ENCODE measurements at regions not wholly inside any gene's neighbourhood (a gene's known extent, or its start where the extent isn't known, plus 50 kb on each side); places are given as distances from the start of the nearest gene placed in this dataset.

- DNase-seq, result no peak
- no peak for ATAC-seq (ENCODE audit: poor library complexity)
- Mint-ChIP-seq H3K36me3 (ENCODE audit: low read depth) (no peaks in the 10 kb centered on the region), H3K4me3 (no peak overlapping the region), H3K4me1 (ENCODE audit: low read depth) (peaks cover 4% of the 10 kb centered on the region), H3K27me3 (peaks cover 16% of the 10 kb centered on the region), H3K9me3 (no peaks in the 10 kb centered on the region), H3K27ac (no peak overlapping the region)
- intact Hi-C loops (cut with DNase I, micrococcal nuclease), result loop anchor here in 1 of 2 experiments (5.0 kb wide), 1 partner anchor 1270 kb away; no protein-coding TSS in a partner anchor
- Histone ChIP-seq H3K27ac (ENCODE audit: low read depth in 1 of 2, low read length in 2 of 2) (no peak overlapping the region), H3K27me3 (ENCODE audit: control insufficient read depth in 1 of 2, insufficient read depth in 2 of 2, low read length in 2 of 2) (no peaks in the 10 kb centered on the region), H3K4me1 (ENCODE audit: insufficient read depth, low read length) (no peaks in the 10 kb centered on the region), H3K36me3 (ENCODE audit: insufficient read depth, low read length) (no peaks in the 10 kb centered on the region), H3K4me3 (ENCODE audit: low read length) (no peak overlapping the region), H3K9me3 (ENCODE audit: control insufficient read depth in 1 of 2, insufficient read depth in 1 of 2, low read length in 2 of 2) (no peaks in the 10 kb centered on the region)
- ChIA-PET CTCF (no interaction called here), POLR2A (no interaction called here)
- no peak for TF ChIP-seq CTCF (IDR thresholded peaks at IDR 0.05)
Observed at GRCh38 chr17:73997059-73997458, 206.4 kb upstream of the RPL38 start.

- ChIA-PET POLR2A (interaction anchor here (0.8 kb wide), 1 partner anchor 13 kb away, joined by 3 read pairs; no protein-coding TSS in a partner anchor), CTCF (interaction anchor here (0.6 to 1.7 kb wide), 5 partner anchors 9 to 569 kb away, joined by 3 to 5 read pairs (median 5); no protein-coding TSS in a partner anchor)
- no peak for DNase-seq
- Mint-ChIP-seq H3K9me3 (no peaks in the 10 kb centered on the region), H3K4me1 (ENCODE audit: low read depth) (peaks cover 4% of the 10 kb centered on the region), H3K4me3 (no peak overlapping the region), H3K36me3 (ENCODE audit: low read depth) (no peaks in the 10 kb centered on the region), H3K27ac (no peak overlapping the region), H3K27me3 (peaks cover 10% of the 10 kb centered on the region)
- Histone ChIP-seq H3K9me3 (ENCODE audit: control insufficient read depth in 1 of 2, insufficient read depth in 1 of 2, low read length in 2 of 2) (no peaks in the 10 kb centered on the region), H3K4me3 (ENCODE audit: low read length) (no peak overlapping the region), H3K27me3 (ENCODE audit: control insufficient read depth in 1 of 2, insufficient read depth in 2 of 2, low read length in 2 of 2) (no peaks in the 10 kb centered on the region), H3K4me1 (ENCODE audit: insufficient read depth, low read length) (no peaks in the 10 kb centered on the region), H3K36me3 (ENCODE audit: insufficient read depth, low read length) (no peaks in the 10 kb centered on the region), H3K27ac (ENCODE audit: low read depth in 1 of 2, low read length in 2 of 2) (no peak overlapping the region)
- intact Hi-C loops (cut with DNase I, micrococcal nuclease), result loop anchor here (1.0 to 5.0 kb wide), 4 partner anchors 351 to 1271 kb away; partner anchors contain the start of gene SDK2 (in 1 of the 2)
- ATAC-seq (ENCODE audit: poor library complexity), result no peak
- TF ChIP-seq CTCF (IDR thresholded peaks at IDR 0.05), result no peak
Observed at GRCh38 chr17:73998249-73998648, 205.2 kb upstream of the RPL38 start.

- peaks cover 17% of the 10 kb centered on the region for H3K27me3 Mint-ChIP-seq
- no peaks in the 10 kb centered on the region for H3K27me3 ChIP-seq (ENCODE audit: control insufficient read depth in 1 of 2, insufficient read depth in 2 of 2, low read length in 2 of 2)
Observed at GRCh38 chr17:73998653-73999645, 204.5 kb upstream of the RPL38 start.

More at GRCh38 chr17:73998653-73999645, 204.5 kb upstream of the RPL38 start:
- ATAC-seq (ENCODE audit: poor library complexity) (peak; percentile 77), DNase-seq (peak; percentile 53 to 73 (median 62))
- peaks cover 4% of the 10 kb centered on the region for H3K4me1 Mint-ChIP-seq (ENCODE audit: low read depth)
- no peaks in the 10 kb centered on the region for H3K36me3 ChIP-seq (ENCODE audit: insufficient read depth, low read length)
- no peaks in the 10 kb centered on the region for H3K36me3 Mint-ChIP-seq (ENCODE audit: low read depth)
- ChIA-PET POLR2A (interaction anchor here (0.8 kb wide), 1 partner anchor 12 kb away, joined by 3 read pairs; no protein-coding TSS in a partner anchor), CTCF (interaction anchor here (0.6 to 1.7 kb wide), 5 partner anchors 9 to 569 kb away, joined by 3 to 5 read pairs (median 5); no protein-coding TSS in a partner anchor)
- H3K9me3 Mint-ChIP-seq, result no peaks in the 10 kb centered on the region
- H3K9me3 ChIP-seq (ENCODE audit: control insufficient read depth in 1 of 2, insufficient read depth in 1 of 2, low read length in 2 of 2), result no peaks in the 10 kb centered on the region
- TF ChIP-seq CTCF (IDR thresholded peaks at IDR 0.05), result peak; percentile 79
- no peaks in the 10 kb centered on the region for H3K4me1 ChIP-seq (ENCODE audit: insufficient read depth, low read length)
- no peak overlapping the region for H3K4me3 Mint-ChIP-seq
- no peak overlapping the region for H3K27ac Mint-ChIP-seq
- intact Hi-C loops (cut with DNase I, micrococcal nuclease), result loop anchor here (1.0 to 5.0 kb wide), 4 partner anchors 352 to 1272 kb away; partner anchors contain the start of gene SDK2 (in 1 of the 2)
- H3K27ac ChIP-seq (ENCODE audit: low read depth in 1 of 2, low read length in 2 of 2), result no peak overlapping the region
- H3K4me3 ChIP-seq (ENCODE audit: low read length), result no peak overlapping the region

All from CD4-positive, alpha-beta T cell (primary cell).